Keratinocyte (primary cell): ENCODE measurements at regions not wholly inside any gene's neighbourhood (a gene's known extent, or its start where the extent isn't known, plus 50 kb on each side); places are given as distances from the start of the nearest gene placed in this dataset.

Experiments
- EZH2 ChIP-seq: IDR thresholded peaks from one replicate; pipeline ENCODE4 v1.6.1; 2012; ENCODE audit warnings: inconsistent platforms, mild to moderate bottlenecking, low read length, moderate library complexity
- TF ChIP-seq, protein P1 (sequence below), 3 experiments: IDR thresholded peaks in 1 of 3; conservative IDR thresholded peaks in 1 of 3; optimal IDR thresholded peaks in 1 of 3; 2 replicates in 2 of 3; 3 replicates in 1 of 3; pipeline versions ENCODE3 to v1.5.1; 2011; ENCODE audit warnings: low read length in 3 of 3, mild to moderate bottlenecking in 3 of 3, moderate library complexity in 2 of 3, control low read depth in 1 of 3, inconsistent platforms in 1 of 3; ENCODE audit not compliant: insufficient read depth in 2 of 3; ENCODE audit errors: extremely low read depth in 1 of 3

DNA sequence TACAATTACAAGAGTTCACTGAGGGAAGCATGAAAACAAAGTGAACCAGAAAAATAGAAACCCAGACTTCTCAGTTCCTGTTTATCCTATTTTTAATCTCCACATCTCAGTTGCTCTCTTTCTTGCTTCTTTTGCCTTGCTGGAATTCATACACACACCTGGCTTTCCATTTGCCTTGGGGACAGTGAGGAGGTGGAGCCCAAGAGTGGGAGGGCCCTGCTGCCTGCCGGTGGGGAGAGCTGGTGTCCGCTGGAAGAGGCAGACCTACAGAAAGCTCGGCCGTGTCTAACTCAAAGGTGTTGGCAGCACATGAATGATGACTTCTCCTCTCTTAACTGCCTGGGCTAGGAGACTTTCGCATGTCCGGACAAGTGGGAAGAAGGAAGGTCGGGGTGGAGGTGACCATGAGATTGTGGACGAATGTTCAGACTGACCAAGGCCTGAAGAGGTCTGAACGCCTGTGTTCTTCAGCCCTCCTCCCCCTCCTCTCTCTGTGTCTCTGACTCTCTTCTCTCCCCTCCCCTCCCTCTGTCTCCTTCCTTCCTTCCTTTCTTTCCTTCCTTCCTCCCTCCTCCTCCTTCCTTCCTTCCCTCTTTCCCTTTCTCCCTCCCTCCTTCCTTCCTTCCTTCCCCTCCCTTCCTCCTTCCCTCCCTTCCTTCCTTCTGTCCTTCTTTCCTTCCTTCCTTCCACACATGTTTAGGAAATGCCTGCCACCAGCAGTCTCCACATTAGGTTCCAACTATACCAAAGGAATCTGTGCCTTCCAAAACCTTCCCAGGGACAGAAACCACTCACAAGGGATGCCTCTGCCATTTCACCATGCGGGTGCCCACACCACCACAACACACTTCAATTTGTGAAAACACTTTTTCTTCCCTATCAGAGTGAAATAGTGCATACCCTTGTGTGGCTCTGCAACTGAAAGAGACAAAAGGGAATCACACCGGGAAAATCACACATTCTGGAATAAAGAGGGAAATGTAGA, 157.3 kb upstream of the RUNX1 start:
- TF ChIP-seq, protein P1, sequence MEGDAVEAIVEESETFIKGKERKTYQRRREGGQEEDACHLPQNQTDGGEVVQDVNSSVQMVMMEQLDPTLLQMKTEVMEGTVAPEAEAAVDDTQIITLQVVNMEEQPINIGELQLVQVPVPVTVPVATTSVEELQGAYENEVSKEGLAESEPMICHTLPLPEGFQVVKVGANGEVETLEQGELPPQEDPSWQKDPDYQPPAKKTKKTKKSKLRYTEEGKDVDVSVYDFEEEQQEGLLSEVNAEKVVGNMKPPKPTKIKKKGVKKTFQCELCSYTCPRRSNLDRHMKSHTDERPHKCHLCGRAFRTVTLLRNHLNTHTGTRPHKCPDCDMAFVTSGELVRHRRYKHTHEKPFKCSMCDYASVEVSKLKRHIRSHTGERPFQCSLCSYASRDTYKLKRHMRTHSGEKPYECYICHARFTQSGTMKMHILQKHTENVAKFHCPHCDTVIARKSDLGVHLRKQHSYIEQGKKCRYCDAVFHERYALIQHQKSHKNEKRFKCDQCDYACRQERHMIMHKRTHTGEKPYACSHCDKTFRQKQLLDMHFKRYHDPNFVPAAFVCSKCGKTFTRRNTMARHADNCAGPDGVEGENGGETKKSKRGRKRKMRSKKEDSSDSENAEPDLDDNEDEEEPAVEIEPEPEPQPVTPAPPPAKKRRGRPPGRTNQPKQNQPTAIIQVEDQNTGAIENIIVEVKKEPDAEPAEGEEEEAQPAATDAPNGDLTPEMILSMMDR (optimal IDR thresholded peaks at IDR 0.05 in 1 of 3, IDR thresholded peaks at IDR 0.05 in 1 of 3, conservative IDR thresholded peaks at IDR 0.05 in 1 of 3; ENCODE audit: extremely low read depth in 1 of 3, insufficient read depth in 2 of 3, low read length in 3 of 3): no peak
- TF ChIP-seq EZH2: no peak
